ENCODE measurements at regions not wholly inside any gene's neighbourhood (a gene's known extent, or its start where the extent isn't known, plus 50 kb on each side); places are given as distances from the start of the nearest gene placed in this dataset.

DNA sequence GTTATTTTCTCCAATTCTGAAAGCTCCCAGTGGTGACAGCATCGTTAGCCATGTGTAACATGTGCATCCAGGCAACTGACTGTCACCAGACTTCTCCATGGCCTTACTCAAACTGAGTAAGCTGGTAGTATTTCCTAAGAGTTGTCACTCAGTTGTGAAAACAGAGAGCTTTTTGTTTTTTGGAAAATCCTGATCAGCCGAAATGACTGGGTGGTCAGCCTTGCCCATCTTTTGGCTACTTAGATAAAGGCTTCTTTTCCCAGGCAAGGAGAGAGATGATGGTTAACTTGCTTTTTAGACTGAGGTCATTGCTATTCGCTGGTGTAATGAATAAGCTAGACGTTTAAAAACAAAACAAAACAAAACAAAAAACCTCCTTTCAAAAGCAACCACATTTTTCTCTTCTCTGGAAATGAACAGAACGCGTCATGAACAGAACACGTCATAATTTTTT lies 159.5 kb upstream of the KLF14 start:
- no peak overlapping the region for H3K4me3 ChIP-seq (ENCODE audit: low read depth, low read length)
- no peak for DNase-seq (ENCODE audit: low read depth)

DNA sequence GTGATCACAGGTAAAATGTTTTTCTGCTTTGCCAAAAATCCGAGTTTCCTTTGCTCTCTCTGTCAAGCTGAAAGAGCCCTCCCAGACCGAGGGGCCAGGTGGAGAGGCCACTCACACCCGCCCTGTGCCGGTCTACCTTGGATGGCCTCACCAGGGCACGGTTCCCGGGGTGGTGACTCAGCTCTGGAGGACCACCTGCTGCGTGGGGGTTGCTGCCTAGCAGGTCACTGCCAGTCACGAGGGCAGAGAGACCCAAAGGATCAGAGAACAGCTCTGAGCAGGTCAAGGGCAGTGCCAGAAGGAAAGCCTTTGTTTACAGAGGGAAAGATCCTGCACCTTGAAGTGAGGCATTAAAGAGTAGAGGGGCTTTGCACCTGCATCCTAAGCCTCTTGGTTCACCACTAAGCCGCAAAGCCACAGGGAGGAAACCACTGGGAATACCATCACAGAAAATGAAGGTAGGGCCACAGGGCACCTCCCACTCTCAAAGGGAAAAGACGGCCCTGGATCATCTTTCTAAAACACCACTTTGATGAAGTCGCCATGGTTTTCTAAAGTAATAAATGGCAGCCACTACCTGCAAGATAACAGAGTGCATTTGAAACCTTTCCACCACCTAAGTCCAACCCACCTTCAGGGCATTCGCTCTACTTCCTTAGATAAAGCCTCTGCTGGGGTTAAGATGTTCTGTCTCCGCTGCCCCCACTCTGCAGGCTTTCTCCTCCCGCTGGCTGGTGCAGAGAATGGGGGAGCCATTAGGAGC lies 160.3 kb upstream of the KLF14 start:
- no peak for DNase-seq (ENCODE audit: low read depth)

GRCh38 chr7:130894909-130895750 lies 161.1 kb upstream of the KLF14 start:
- no peak overlapping the region for H3K4me3 ChIP-seq (ENCODE audit: low read depth, low read length)
- no peak for DNase-seq (ENCODE audit: low read depth)

More for the DNA sequence above, 160.3 kb upstream of the KLF14 start:
- no peak overlapping the region for H3K4me3 ChIP-seq (ENCODE audit: low read depth, low read length)

DNA sequence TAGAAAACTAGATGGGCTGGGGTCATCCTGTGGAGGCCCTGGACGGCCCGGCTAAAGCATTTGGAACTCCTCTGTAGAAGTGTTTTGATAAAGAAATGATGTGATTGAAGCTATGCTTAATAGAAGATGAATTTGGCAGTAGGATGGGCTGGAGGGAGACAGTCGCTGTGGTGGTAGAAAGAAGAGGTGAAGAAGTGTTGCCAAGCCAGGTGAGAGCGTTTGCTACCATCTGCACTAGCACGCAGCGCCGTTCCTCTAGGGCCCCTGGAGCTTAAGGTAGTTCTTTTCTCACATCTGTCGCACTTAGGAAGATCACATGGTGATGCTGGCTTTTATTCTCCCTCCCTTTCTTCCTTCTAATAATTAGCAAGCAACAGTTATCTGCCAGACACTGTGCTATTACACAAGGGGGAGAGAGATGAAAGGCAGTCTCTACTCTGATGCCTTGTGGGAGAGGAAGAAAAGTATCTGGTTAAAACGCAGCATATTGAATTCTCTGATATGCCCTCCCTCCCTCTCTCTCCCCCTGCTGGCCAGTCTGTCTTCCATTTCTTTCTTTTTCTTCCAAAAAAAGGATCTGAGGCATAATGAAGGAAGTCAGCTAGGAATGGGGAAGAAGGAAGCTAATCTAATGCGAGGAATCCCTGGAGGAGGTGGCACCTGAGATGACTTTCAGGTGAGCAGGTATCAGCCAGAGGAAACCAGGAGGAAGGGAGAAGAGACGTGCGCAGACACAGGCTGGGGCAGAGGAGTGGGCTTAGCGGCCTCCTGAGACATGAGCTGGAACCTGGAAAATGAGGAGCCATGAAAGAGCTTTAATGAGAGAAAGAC lies 162.3 kb upstream of the KLF14 start:
- DNase-seq (ENCODE audit: low read depth) = no peak
- no peak overlapping the region for H3K4me3 ChIP-seq (ENCODE audit: low read depth, low read length)

DNA sequence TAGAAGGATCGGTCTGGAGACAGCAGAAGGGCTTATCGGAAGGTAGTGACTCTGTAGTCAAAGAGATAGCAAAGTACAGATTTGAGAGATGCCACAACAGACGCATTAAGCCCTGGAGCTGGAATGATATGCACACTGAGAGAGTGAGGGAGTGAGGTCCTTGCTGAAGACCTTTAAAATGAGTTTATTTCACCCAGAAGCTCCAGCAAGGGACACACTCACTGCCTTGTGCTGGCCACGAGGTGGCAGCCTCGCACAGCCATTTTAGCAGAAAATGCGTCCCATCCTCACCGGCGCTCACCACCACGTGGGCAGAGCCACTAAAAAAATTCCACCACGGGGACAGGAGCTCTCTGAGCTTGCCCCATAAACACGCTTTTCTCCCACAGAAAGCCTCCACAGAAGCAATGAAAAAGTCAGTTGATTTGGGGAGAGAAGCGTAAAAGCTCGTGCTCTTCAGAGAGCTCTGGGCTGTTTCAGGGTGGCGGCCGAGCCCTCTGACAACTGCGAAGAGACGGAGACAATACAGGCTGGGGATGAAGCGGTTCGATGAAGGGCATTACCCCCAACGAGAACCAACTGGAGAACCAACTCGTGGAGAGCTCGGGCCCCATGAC lies 163.0 kb upstream of the KLF14 start:
- no peak for DNase-seq (ENCODE audit: low read depth)
- H3K4me3 ChIP-seq (ENCODE audit: low read depth, low read length) = no peak overlapping the region

DNA sequence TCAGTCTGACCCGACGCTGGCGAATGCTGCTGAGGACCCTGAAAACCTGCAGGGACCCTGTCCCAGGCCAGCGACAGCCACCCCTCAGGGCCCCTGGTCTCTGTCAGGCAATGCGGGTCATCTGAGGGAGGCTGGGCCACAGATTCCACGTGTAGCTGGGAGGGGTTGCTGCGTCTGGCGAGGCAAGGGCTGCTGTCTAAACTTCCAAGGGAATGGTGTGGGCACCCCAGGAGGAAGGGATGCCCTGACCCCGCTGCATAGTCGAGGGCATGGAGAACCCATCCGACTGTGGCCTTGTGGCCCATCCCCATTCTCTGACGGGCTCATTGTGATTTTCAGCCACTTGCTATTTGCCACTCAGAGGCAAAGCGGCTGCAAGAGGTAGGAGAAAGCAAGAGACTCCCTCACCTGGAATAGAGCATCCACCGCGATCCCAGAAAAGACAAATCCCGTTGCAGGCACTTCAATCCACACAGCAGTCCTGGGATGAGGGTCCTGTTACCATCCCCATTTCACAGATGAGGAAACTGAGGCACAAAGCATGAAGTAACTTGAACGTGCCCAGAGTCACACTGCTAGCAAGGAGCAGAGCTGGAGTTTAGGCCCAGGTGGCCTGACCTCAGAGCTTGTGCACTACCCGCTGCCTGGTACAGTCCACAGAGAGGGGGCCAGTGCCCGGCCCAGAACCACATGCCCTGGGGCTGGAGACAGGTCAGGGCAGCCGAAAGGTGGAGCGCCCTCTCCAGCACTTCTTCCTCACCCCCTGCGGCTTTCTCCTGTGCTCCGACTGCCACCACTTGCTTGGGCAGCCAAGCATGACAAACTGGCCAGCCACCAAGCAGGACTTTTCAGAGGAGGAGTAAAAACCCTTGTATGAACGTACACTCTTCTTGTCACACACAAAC lies 163.8 kb upstream of the KLF14 start:
- H3K4me3 ChIP-seq (ENCODE audit: low read depth, low read length) = no peak overlapping the region
- no peak for DNase-seq (ENCODE audit: low read depth)

- H3K4me3 ChIP-seq (ENCODE audit: low read depth, low read length) = no peak overlapping the region
- no peak for DNase-seq (ENCODE audit: low read depth)
Measured at GRCh38 chr7:130899071-130899560, 165.1 kb upstream of the KLF14 start.

DNA sequence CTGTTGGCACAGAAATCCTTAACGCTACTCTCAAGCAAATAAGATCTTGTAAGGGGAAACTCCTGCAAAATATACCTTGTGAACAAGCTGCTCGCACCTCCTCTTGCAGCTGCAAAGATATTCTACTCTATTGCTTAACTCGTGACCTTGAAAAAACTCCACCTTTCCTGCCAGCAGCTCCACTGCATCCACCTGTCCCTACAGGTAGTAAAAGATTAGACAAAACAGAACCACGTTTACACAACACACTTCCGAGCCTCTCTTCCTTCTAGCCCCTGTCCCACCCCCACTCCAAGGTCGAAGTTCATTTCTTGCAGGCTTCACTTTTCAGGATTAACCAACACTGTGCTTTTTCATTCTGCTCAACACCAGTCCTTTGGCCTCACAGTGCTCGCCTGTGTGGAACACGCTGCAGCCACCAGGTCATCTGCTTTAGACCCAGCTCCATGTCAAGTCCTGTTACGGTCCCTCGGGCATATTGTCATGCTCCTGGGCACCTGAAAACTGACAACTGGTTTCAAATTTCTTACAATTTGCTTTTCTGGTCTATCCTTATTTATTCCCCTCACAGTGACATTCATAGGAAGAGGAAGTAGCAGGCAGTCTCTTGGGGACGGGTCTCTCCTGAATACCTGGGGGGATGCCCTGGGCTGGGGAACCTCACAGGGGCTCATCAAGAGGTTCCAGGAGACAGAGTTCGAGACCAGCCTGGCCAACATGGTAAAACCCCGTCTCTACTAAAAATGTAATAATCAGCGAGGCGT lies 165.8 kb upstream of the KLF14 start:
- no peak overlapping the region for H3K4me3 ChIP-seq (ENCODE audit: low read depth, low read length)
- no peak for DNase-seq (ENCODE audit: low read depth)

GRCh38 chr7:130900471-130901076 lies 166.6 kb upstream of the KLF14 start:
- no peak for DNase-seq (ENCODE audit: low read depth)
- H3K4me3 ChIP-seq (ENCODE audit: low read depth, low read length) = no peak overlapping the region

DNA sequence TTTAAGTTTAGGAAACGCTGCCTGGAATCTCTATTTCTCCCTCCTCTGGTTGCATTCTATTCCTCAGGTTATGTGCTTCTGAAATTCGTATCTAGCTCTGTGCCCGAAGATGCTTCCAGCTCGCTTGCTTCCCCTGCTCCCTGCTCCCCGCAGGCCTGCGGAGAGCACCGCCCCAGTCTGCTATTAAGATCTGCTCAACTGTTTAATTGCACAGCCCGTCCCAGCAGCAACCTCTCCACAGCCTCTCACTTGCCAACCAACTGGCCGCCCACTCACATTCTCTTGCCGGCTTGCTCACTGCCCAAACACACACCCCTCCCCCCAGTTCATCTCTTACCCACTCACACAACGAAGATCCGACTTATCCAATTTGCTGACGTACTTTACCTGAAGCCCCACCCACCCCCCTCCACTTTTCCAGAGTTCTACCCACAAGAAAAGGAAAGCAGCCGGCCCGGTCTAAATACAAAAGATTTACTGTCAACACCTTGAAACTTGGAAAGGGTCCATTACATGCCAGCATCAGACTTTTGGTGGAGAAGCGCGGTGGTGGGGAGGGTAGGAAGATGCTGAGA lies 167.3 kb upstream of the KLF14 start:
- no peak overlapping the region for H3K4me3 ChIP-seq (ENCODE audit: low read depth, low read length)
- DNase-seq (ENCODE audit: low read depth) = peak; percentile 97

GRCh38 chr7:130902755-130903357 lies 168.8 kb upstream of the KLF14 start:
- DNase-seq (ENCODE audit: low read depth) = no peak
- no peak overlapping the region for H3K4me3 ChIP-seq (ENCODE audit: low read depth, low read length)

- DNase-seq (ENCODE audit: low read depth) = peak; percentile 96
Measured at GRCh38 chr7:130903358-130903974, 169.5 kb upstream of the KLF14 start.

DNA sequence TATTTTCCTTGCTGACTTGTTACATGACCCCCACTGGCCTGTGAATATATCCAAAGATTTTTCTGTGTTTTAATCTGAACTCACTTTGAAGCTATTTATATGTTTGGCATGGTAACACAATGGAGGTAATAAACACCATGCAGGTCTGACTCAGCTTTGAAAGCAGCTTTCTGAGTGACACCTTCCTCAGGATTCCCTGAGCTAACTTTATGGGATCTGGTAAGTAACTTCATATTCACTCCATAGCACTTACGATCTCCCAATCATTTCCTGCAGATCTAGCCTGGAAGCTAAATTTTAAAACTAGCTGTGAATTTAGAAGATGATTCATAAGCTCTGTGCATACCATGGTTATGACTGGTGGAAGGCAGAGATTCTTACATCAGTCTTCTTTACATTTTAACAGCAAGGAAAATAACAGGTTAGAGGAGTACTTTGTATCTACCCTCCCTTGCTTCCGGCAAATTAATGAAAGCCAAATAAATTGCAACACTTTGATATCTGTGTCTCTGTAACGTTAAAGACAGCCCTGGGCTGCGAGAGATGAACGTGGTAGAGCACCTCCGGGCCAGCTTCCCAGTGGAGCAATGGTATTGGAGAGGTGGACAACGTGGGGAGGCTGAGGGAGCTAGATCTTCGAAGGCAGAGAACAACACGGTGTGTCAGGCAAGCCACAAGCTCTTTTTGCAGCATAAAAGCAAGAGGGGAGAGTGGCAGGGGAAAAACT lies 170.2 kb upstream of the KLF14 start:
- H3K4me3 ChIP-seq (ENCODE audit: low read depth, low read length) = peak overlapping the region; percentile 13
- peak; percentile 88 for DNase-seq (ENCODE audit: low read depth)

More at GRCh38 chr7:130903358-130903974, 169.5 kb upstream of the KLF14 start:
- no peak overlapping the region for H3K4me3 ChIP-seq (ENCODE audit: low read depth, low read length)

DNA sequence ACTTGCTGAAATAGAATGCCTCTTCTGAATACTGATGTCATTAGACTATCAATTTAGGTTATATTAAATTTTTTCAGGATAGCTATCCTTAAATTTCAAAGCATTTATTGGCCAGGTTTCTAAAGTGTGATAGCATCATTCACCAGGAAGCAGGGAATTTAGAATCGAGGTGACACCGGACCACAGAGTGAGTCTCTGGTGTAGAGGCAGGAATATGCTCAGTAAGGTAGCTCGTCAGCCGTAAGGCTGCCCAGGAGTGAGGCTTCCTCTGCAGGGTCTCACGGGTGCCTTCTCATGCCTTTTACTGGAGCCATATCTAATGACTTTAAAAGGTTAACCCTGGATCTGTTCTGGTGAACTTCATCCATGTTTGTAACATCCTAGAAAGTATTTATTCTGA lies 170.8 kb upstream of the KLF14 start:
- no peak for DNase-seq (ENCODE audit: low read depth)
- H3K4me3 ChIP-seq (ENCODE audit: low read depth, low read length) = no peak overlapping the region

GRCh38 chr7:130906575-130906974 lies 172.6 kb upstream of the KLF14 start:
- no peak overlapping the region for H3K4me3 ChIP-seq (ENCODE audit: low read depth, low read length)
- DNase-seq (ENCODE audit: low read depth) = no peak

All from skeletal muscle cell (primary cell).